H9 (cell line): ENCODE measurements at regions not wholly inside any gene's neighbourhood (a gene's known extent, or its start where the extent isn't known, plus 50 kb on each side); places are given as distances from the start of the nearest gene placed in this dataset.

Experiments
- DNase-seq: peaks from one replicate; pipeline ENCODE4 v3.0.0-alpha.2; 2017
- H2AFZ ChIP-seq: one replicate; pipeline ENCODE4 v1.6.1; 2013; ENCODE audit warnings: mild to moderate bottlenecking, low read length, control low read depth, moderate library complexity
- H2AK5ac ChIP-seq: 2 replicates; pipeline ENCODE4 v1.6.1; 2013; ENCODE audit warnings: low read length, control low read depth, mixed read lengths; ENCODE audit not compliant: insufficient read length
- H2BK120ac ChIP-seq: one replicate; pipeline ENCODE4 v1.6.1; 2013; ENCODE audit warnings: low read depth, mild to moderate bottlenecking, low read length, control low read depth, inconsistent platforms; ENCODE audit not compliant: poor library complexity, severe bottlenecking
- H2BK12ac ChIP-seq: 2 replicates; pipeline ENCODE4 v1.6.1; 2013; ENCODE audit warnings: low read length, control low read depth, mixed read lengths, low read depth; ENCODE audit not compliant: insufficient read length
- H2BK15ac ChIP-seq: 2 replicates; pipeline ENCODE4 v1.6.1; 2013; ENCODE audit warnings: low read depth, low read length, control low read depth
- H2BK20ac ChIP-seq: one replicate; pipeline ENCODE4 v1.6.1; 2013; ENCODE audit warnings: low read depth, mild to moderate bottlenecking, low read length, control low read depth, inconsistent platforms; ENCODE audit not compliant: poor library complexity, severe bottlenecking
- H2BK5ac ChIP-seq: 2 replicates; pipeline ENCODE4 v1.6.1; 2013; ENCODE audit warnings: low read length, control low read depth, mixed read lengths; ENCODE audit not compliant: insufficient read length
- H3K14ac ChIP-seq: 2 replicates; pipeline ENCODE4 v1.6.1; 2013; ENCODE audit warnings: low read length, control low read depth; ENCODE audit not compliant: insufficient read depth
- H3K18ac ChIP-seq: 2 replicates; pipeline ENCODE4 v1.6.1; 2013; ENCODE audit warnings: low read depth, mild to moderate bottlenecking, mixed read lengths, low read length, control low read depth; ENCODE audit not compliant: insufficient read length
- H3K23ac ChIP-seq: 2 replicates; pipeline ENCODE4 v1.6.1; 2013; ENCODE audit warnings: low read length, control low read depth, mixed read lengths, low read depth; ENCODE audit not compliant: insufficient read length
- H3K23me2 ChIP-seq: 2 replicates; pipeline ENCODE4 v1.6.1; 2013; ENCODE audit warnings: low read depth, mild to moderate bottlenecking, mixed read lengths, low read length, control low read depth; ENCODE audit not compliant: insufficient read length, poor library complexity, severe bottlenecking
- H3K27ac ChIP-seq: 2 replicates; pipeline ENCODE4 v1.5.1; 2013; ENCODE audit warnings: low read length, control low read depth, mixed read lengths, low read depth; ENCODE audit not compliant: insufficient read length
- H3K27me3 ChIP-seq: 2 replicates; pipeline ENCODE4 v1.6.1; 2013; ENCODE audit warnings: low read length, control low read depth, inconsistent platforms; ENCODE audit not compliant: insufficient read depth
- H3K4ac ChIP-seq: 2 replicates; pipeline ENCODE4 v1.6.1; 2013; ENCODE audit warnings: low read depth, mild to moderate bottlenecking, control low read depth, inconsistent platforms, low read length, moderate library complexity
- H3K4me1 ChIP-seq: 2 replicates; pipeline ENCODE4 v1.6.1; 2013; ENCODE audit warnings: low read length, control low read depth, inconsistent platforms; ENCODE audit not compliant: insufficient read depth
- H3K4me2 ChIP-seq: 2 replicates; pipeline ENCODE4 v1.6.1; 2013; ENCODE audit warnings: low read length, control low read depth, mixed read lengths; ENCODE audit not compliant: insufficient read length, insufficient read depth
- H3K56ac ChIP-seq: 2 replicates; pipeline ENCODE4 v1.6.1; 2013; ENCODE audit warnings: low read depth, mild to moderate bottlenecking, mixed read lengths, low read length, control low read depth; ENCODE audit not compliant: insufficient read length
- H3K79me1 ChIP-seq: 2 replicates; pipeline ENCODE4 v1.6.1; 2013; ENCODE audit warnings: low read depth, mild to moderate bottlenecking, moderate library complexity, low read length, control low read depth, inconsistent platforms; ENCODE audit not compliant: insufficient read depth, poor library complexity, severe bottlenecking
- H3K79me2 ChIP-seq: 2 replicates; pipeline ENCODE4 v1.6.1; 2013; ENCODE audit warnings: low read length, control low read depth, inconsistent platforms; ENCODE audit not compliant: insufficient read depth
- H3K9ac ChIP-seq: 2 replicates; pipeline ENCODE4 v1.6.1; 2013; ENCODE audit warnings: low read length, control low read depth, mixed read lengths; ENCODE audit not compliant: insufficient read length; ENCODE audit errors: extremely low read depth
- H3K9me3 ChIP-seq: one replicate; pipeline ENCODE4 v1.6.1; 2013; ENCODE audit warnings: low read depth, low read length, inconsistent platforms; ENCODE audit not compliant: control insufficient read depth
- H3T11ph ChIP-seq: one replicate; pipeline ENCODE4 v1.6.1; 2013; ENCODE audit warnings: mild to moderate bottlenecking, low read length, control low read depth, inconsistent platforms
- H4K20me1 ChIP-seq: one replicate; pipeline ENCODE4 v1.6.1; 2013; ENCODE audit not compliant: control insufficient read depth, insufficient read length, insufficient read depth
- H4K5ac ChIP-seq: 2 replicates; pipeline ENCODE4 v1.6.1; 2013; ENCODE audit warnings: low read depth, mild to moderate bottlenecking, mixed read lengths, low read length, control low read depth; ENCODE audit not compliant: insufficient read length
- H4K8ac ChIP-seq: replicated peaks from 2 replicates; pipeline ENCODE4 v1.6.1; 2013; ENCODE audit warnings: low read length, control low read depth, mixed read lengths, low read depth; ENCODE audit not compliant: insufficient read length
- H4K91ac ChIP-seq: 2 replicates; pipeline ENCODE4 v1.6.1; 2013; ENCODE audit warnings: low read depth, mild to moderate bottlenecking, moderate library complexity, mixed read lengths, low read length, control low read depth; ENCODE audit not compliant: insufficient read length
- H3K27ac Mint-ChIP-seq, 3 experiments: 2 replicates in 2 of 3; 3 replicates in 1 of 3; pipeline ENCODE4 v1.8.0; 2020 to 2021; ENCODE audit warnings: mixed read lengths in 3 of 3, mild to moderate bottlenecking in 1 of 3, moderate library complexity in 1 of 3
- H3K27me3 Mint-ChIP-seq: 2 replicates; pipeline ENCODE4 v1.8.0; 2021; ENCODE audit warnings: low read depth, mild to moderate bottlenecking, moderate library complexity, mixed read lengths
- H3K36me3 Mint-ChIP-seq, 3 experiments: 2 replicates in 2 of 3; 3 replicates in 1 of 3; pipeline ENCODE4 v1.8.0; 2020 to 2021; ENCODE audit warnings: low read depth in 3 of 3, mixed read lengths in 3 of 3; ENCODE audit not compliant: insufficient read depth in 1 of 3
- H3K4me1 Mint-ChIP-seq, 2 experiments: 2 replicates each; pipeline ENCODE4 v1.8.0; 2020; ENCODE audit warnings: mixed read lengths in 2 of 2
- H3K4me3 Mint-ChIP-seq, 2 experiments: 2 replicates in 1 of 2; 3 replicates in 1 of 2; pipeline ENCODE4 v1.8.0; 2020 to 2021; ENCODE audit warnings: mild to moderate bottlenecking in 2 of 2, mixed read lengths in 2 of 2, moderate library complexity in 1 of 2
- H3K9me3 Mint-ChIP-seq, 2 experiments: 2 replicates in 1 of 2; 3 replicates in 1 of 2; pipeline ENCODE4 v1.8.0; 2020; ENCODE audit warnings: mild to moderate bottlenecking in 2 of 2, mixed read lengths in 2 of 2, moderate library complexity in 1 of 2
- TF ChIP-seq, protein P1 (sequence below): fragments of 200-600 bp; sonication (generic); conservative IDR thresholded peaks from 3 replicates; pipeline ENCODE4 v1.8.0; 2021; ENCODE audit warnings: antibody characterized with exemption, mild to moderate bottlenecking

- Mint-ChIP-seq H3K27me3 (no peaks in the 10 kb centered on the region), H3K4me1 (peaks cover 0 to 5% of the 10 kb centered on the region in 2 experiments; a peak in 2 of 4 replicates), H3K4me3 (no peak overlapping the region), H3K27ac (no peak overlapping the region), H3K36me3 (peaks cover 1 to 5% (median 4%) of the 10 kb centered on the region in 3 experiments; a peak in 5 of 7 replicates), H3K9me3 (peaks cover 4% of the 10 kb centered on the region in 2 experiments; a peak in 4 of 5 replicates)
- Histone ChIP-seq H3K27ac (no peak overlapping the region), H3K9me3 (no peaks in the 10 kb centered on the region), H3K27me3 (no peaks in the 10 kb centered on the region), H2BK20ac (no peak overlapping the region), H3K79me1 (no peaks in the 10 kb centered on the region), H3K79me2 (no peaks in the 10 kb centered on the region), H3K4ac (no peak overlapping the region), H4K8ac (no peak overlapping the region), H3K9ac (no peak overlapping the region), H2AFZ (no peak overlapping the region), H2BK120ac (no peak overlapping the region), H3K4me1 (no peaks in the 10 kb centered on the region), H3T11ph (no peak overlapping the region), H3K23me2 (no peaks in the 10 kb centered on the region), H3K23ac (no peak overlapping the region), H4K91ac (no peak overlapping the region), H3K14ac (no peak overlapping the region), H2BK15ac (no peak overlapping the region), H2BK12ac (no peak overlapping the region), H3K56ac (no peak overlapping the region), H3K4me2 (no peak overlapping the region), H3K18ac (no peak overlapping the region), H2BK5ac (no peak overlapping the region), H4K20me1 (no peaks in the 10 kb centered on the region), H4K5ac (no peak overlapping the region), H2AK5ac (no peak overlapping the region)
- DNase-seq = no peak
- TF ChIP-seq, protein P1, sequence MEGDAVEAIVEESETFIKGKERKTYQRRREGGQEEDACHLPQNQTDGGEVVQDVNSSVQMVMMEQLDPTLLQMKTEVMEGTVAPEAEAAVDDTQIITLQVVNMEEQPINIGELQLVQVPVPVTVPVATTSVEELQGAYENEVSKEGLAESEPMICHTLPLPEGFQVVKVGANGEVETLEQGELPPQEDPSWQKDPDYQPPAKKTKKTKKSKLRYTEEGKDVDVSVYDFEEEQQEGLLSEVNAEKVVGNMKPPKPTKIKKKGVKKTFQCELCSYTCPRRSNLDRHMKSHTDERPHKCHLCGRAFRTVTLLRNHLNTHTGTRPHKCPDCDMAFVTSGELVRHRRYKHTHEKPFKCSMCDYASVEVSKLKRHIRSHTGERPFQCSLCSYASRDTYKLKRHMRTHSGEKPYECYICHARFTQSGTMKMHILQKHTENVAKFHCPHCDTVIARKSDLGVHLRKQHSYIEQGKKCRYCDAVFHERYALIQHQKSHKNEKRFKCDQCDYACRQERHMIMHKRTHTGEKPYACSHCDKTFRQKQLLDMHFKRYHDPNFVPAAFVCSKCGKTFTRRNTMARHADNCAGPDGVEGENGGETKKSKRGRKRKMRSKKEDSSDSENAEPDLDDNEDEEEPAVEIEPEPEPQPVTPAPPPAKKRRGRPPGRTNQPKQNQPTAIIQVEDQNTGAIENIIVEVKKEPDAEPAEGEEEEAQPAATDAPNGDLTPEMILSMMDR = no peak
Measured at GRCh38 chr1:82446955-82447354, 646.2 kb downstream of the ADGRL2 start.
